ENCODE measurements at regions not wholly inside any gene's neighbourhood (a gene's known extent, or its start where the extent isn't known, plus 50 kb on each side); places are given as distances from the start of the nearest gene placed in this dataset.

- TF ChIP-seq CTCF (IDR thresholded peaks at IDR 0.05) (no peak), EP300 (IDR thresholded peaks at IDR 0.05) (no peak), POLR2A (IDR thresholded peaks at IDR 0.05) (no peak)
These were observed 61.3 kb upstream of the EPB41L1 start for GRCh38 chr20:36093025-36093803.
